Ovary (tissue), 7 donors: ENCODE measurements at regions not wholly inside any gene's neighbourhood (a gene's known extent, or its start where the extent isn't known, plus 50 kb on each side); places are given as distances from the start of the nearest gene placed in this dataset.

Experiments
- DNase-seq, 5 donors: peaks; one replicate each; pipeline ENCODE4 v3.0.0-alpha.2; 2019 to 2020
- H3K27ac ChIP-seq, 2 donors: fragments of 200-600 bp; one replicate each; pipeline versions ENCODE4 v1.5.1 to v1.8.0; 2019 to 2022
- H3K27me3 ChIP-seq: fragments of 200-600 bp; one replicate; pipeline ENCODE4 v1.8.0; 2022
- H3K36me3 ChIP-seq: fragments of 200-600 bp; sonication (generic); one replicate; pipeline ENCODE4 v1.5.1; 2019
- H3K4me1 ChIP-seq: one replicate; pipeline ENCODE4 v1.8.1; 2013; ENCODE audit warnings: mild to moderate bottlenecking, moderate library complexity; ENCODE audit not compliant: insufficient read depth
- H3K4me3 ChIP-seq: fragments of 200-600 bp; sonication (generic); one replicate; pipeline ENCODE4 v1.5.1; 2017
- H3K9me3 ChIP-seq, 2 donors: fragments of 200-600 bp in 1 of 2; sonication (generic) in 1 of 2; one replicate each; pipeline versions ENCODE4 v1.5.1 to v1.8.1; 2013 to 2019; ENCODE audit warnings: mild to moderate bottlenecking in 1 of 2, moderate library complexity in 1 of 2
- CTCF ChIP-seq, 3 donors: fragments of 450-650 bp in 2 of 3; fragments of 200-600 bp in 1 of 3; IDR thresholded peaks; one replicate each; pipeline versions ENCODE4 v1.5.1 to v1.8.0; 2016 to 2022; ENCODE audit warnings: antibody characterized with exemption in 3 of 3, mild to moderate bottlenecking in 1 of 3
- EP300 ChIP-seq: sonication (generic); formaldehyde crosslinking; IDR thresholded peaks from one replicate; pipeline ENCODE4 v1.6.1; 2017; ENCODE audit warnings: antibody characterized with exemption
- POLR2A ChIP-seq: fragments of 450-650 bp; IDR thresholded peaks from one replicate; pipeline ENCODE4 v1.6.1; 2017; ENCODE audit warnings: antibody characterized with exemption, mild to moderate bottlenecking, moderate library complexity
- WGBS, 3 donors: extraction: QIAGEN DNeasy Blood & Tissue Kit in 1 of 3; methylation state at CpG; one replicate each; pipeline versions ENCODE4 v1.1.5 to v1.1.7; 2013 to 2017; 5-methylcytosine and 5-hydroxymethylcytosine counted together
- intact Hi-C, 4 donors: fragments of 100-400 bp; cut with DNase I; formaldehyde crosslinking; loops; one replicate each; pipeline versions ENCODE4 v1.11.0 to v1.15.1; 2022 to 2023
- donor health status: DM: no; HTN: no; CAD: no; lungs with moderate emphysema.
- donor health status: DM: no; HTN: no; CAD: no.
- donor health status: Bipolar disorder and iron deficiency.
- donor health status: DM: no; HTN: no; CAD: no.
- donor health status: DM: yes; HTN: yes; CAD: no.

GRCh38 chr3:22981861-22982260, 221.3 kb upstream of the UBE2E2 start:
- Histone ChIP-seq H3K9me3 (peaks cover 0 to 6% of the 10 kb centered on the region in 2 donors), H3K27me3 (no peaks in the 10 kb centered on the region), H3K4me3 (no peak overlapping the region), H3K4me1 (peaks cover 3% of the 10 kb centered on the region), H3K27ac (no peak overlapping the region), H3K36me3 (no peaks in the 10 kb centered on the region)
- TF ChIP-seq EP300, result no peak
- TF ChIP-seq CTCF (IDR thresholded peaks at IDR 0.05), result no peak
- no peak for TF ChIP-seq POLR2A
- 45 to 71% (median 62%) methylated on average over 2 of the region's 2 CpGs for WGBS, 3 donors
- DNase-seq, result no peak
- intact Hi-C loops, result no loop called here

GRCh38 chr3:22982981-22983587, 220.0 kb upstream of the UBE2E2 start:
- intact Hi-C loops, result no loop called here
- WGBS, 3 donors, result 70 to 78% (median 71%) methylated on average over 7 of the region's 7 CpGs
- DNase-seq, result no peak
- no peaks in the 10 kb centered on the region for H3K27me3 ChIP-seq
- H3K9me3 ChIP-seq, result peaks cover 0 to 6% of the 10 kb centered on the region in 2 donors
- no peak overlapping the region for H3K27ac ChIP-seq
- no peaks in the 10 kb centered on the region for H3K36me3 ChIP-seq
- TF ChIP-seq EP300 (no peak), CTCF (IDR thresholded peaks at IDR 0.05) (no peak), POLR2A (no peak)
- H3K4me1 ChIP-seq, result peaks cover 2% of the 10 kb centered on the region
- H3K4me3 ChIP-seq, result no peak overlapping the region

- Histone ChIP-seq H3K4me3 (no peak overlapping the region), H3K36me3 (no peaks in the 10 kb centered on the region), H3K27me3 (no peaks in the 10 kb centered on the region), H3K27ac (no peak overlapping the region), H3K9me3 (peaks cover 0 to 6% of the 10 kb centered on the region in 2 donors), H3K4me1 (no peaks in the 10 kb centered on the region)
- intact Hi-C loops, result no loop called here
- no peak for TF ChIP-seq CTCF (IDR thresholded peaks at IDR 0.05)
- DNase-seq, result no peak
Observed at GRCh38 chr3:22986958-22987357, 216.2 kb upstream of the UBE2E2 start.

GRCh38 chr3:22988566-22988965, 214.6 kb upstream of the UBE2E2 start:
- Histone ChIP-seq H3K9me3 (peaks cover 0 to 6% of the 10 kb centered on the region in 2 donors), H3K4me3 (no peak overlapping the region), H3K4me1 (no peaks in the 10 kb centered on the region), H3K36me3 (no peaks in the 10 kb centered on the region), H3K27ac (no peak overlapping the region), H3K27me3 (no peaks in the 10 kb centered on the region)
- DNase-seq, result no peak
- intact Hi-C loops, result no loop called here
- TF ChIP-seq EP300 (no peak), CTCF (IDR thresholded peaks at IDR 0.05) (no peak), POLR2A (no peak)
